Naive thymus-derived CD4-positive, alpha-beta T cell (primary cell): ENCODE measurements at regions not wholly inside any gene's neighbourhood (a gene's known extent, or its start where the extent isn't known, plus 50 kb on each side); places are given as distances from the start of the nearest gene placed in this dataset.

ENCODE experiments used
- ATAC-seq: fragments of 150-1000 bp; cut with Tn5 transposase; 2 replicates; pipeline ENCODE4 v1.10.0; 2021; ENCODE audit warnings: mild to moderate bottlenecking, moderate library complexity
- CTCF ChIA-PET: fragments of 350-600 bp; sonication (Branson Sonifier 250); formaldehyde crosslinking; loops from one replicate; lab custom pipeline; 2021; ENCODE audit warnings: antibody characterized with exemption; lab: Charles Lee
- POLR2A ChIA-PET: fragments of 350-600 bp; sonication (Branson Sonifier 250); formaldehyde crosslinking; loops from one replicate; lab custom pipeline; 2021; ENCODE audit warnings: antibody characterized with exemption, inconsistent platforms; lab: Charles Lee
- DNase-seq, 9 donors: peaks; one replicate each; pipeline versions ENCODE4 v3.0.0 to v3.0.0-alpha.2; 2020 to 2022; ENCODE audit warnings: mixed read lengths in 1 of 9
- H3K27ac ChIP-seq: one replicate; pipeline ENCODE4 v1.7.0; 2013; ENCODE audit warnings: mild to moderate bottlenecking, low read depth, low read length, moderate library complexity
- H3K27me3 ChIP-seq, 2 donors: one replicate each; pipeline ENCODE4 v1.7.0; 2013; ENCODE audit warnings: low read length in 2 of 2, mild to moderate bottlenecking in 2 of 2, moderate library complexity in 2 of 2; ENCODE audit not compliant: control insufficient read depth in 2 of 2, insufficient read depth in 2 of 2
- H3K36me3 ChIP-seq, 3 experiments: 1 replicate in 2 of 3; 2 replicates in 1 of 3; pipeline ENCODE4 v1.7.0; 2013; ENCODE audit warnings: low read length in 3 of 3, mild to moderate bottlenecking in 3 of 3, moderate library complexity in 1 of 3; ENCODE audit not compliant: insufficient read depth in 3 of 3, control insufficient read depth in 2 of 3
- H3K4me1 ChIP-seq, 2 donors: one replicate each; pipeline ENCODE4 v1.7.0; 2013; ENCODE audit warnings: low read length in 2 of 2, mild to moderate bottlenecking in 2 of 2, moderate library complexity in 1 of 2; ENCODE audit not compliant: control insufficient read depth in 2 of 2, insufficient read depth in 2 of 2
- H3K4me3 ChIP-seq: 2 replicates; pipeline ENCODE4 v1.7.0; 2013; ENCODE audit warnings: mild to moderate bottlenecking, low read length
- H3K9me3 ChIP-seq, 3 experiments: 1 replicate in 2 of 3; 2 replicates in 1 of 3; pipeline ENCODE4 v1.7.0; 2013; ENCODE audit warnings: low read length in 3 of 3; ENCODE audit not compliant: control insufficient read depth in 2 of 3
- H3K27ac Mint-ChIP-seq, 9 donors: one replicate each; pipeline ENCODE4 v1.8.0; 2020 to 2022; ENCODE audit warnings: mixed read lengths in 9 of 9, mild to moderate bottlenecking in 8 of 9, moderate library complexity in 5 of 9, inconsistent platforms in 2 of 9
- H3K27me3 Mint-ChIP-seq, 5 donors: one replicate each; pipeline ENCODE4 v1.8.0; 2021 to 2022; ENCODE audit warnings: mixed read lengths in 5 of 5, mild to moderate bottlenecking in 1 of 5
- H3K36me3 Mint-ChIP-seq, 5 donors: one replicate each; pipeline ENCODE4 v1.8.0; 2020 to 2022; ENCODE audit warnings: mixed read lengths in 5 of 5, mild to moderate bottlenecking in 3 of 5, inconsistent platforms in 1 of 5
- H3K4me1 Mint-ChIP-seq, 7 donors: one replicate each; pipeline ENCODE4 v1.8.0; 2020 to 2022; ENCODE audit warnings: mixed read lengths in 7 of 7, mild to moderate bottlenecking in 3 of 7, inconsistent platforms in 1 of 7
- H3K4me3 Mint-ChIP-seq, 10 donors: one replicate each; pipeline ENCODE4 v1.8.0; 2020 to 2022; ENCODE audit warnings: mild to moderate bottlenecking in 10 of 10, mixed read lengths in 10 of 10, moderate library complexity in 6 of 10, inconsistent platforms in 2 of 10
- H3K9me3 Mint-ChIP-seq, 11 donors: one replicate each; pipeline ENCODE4 v1.8.0; 2020 to 2022; ENCODE audit warnings: mixed read lengths in 11 of 11, mild to moderate bottlenecking in 4 of 11, inconsistent platforms in 1 of 11, moderate library complexity in 1 of 11
- intact Hi-C, 2 donors: fragments of 100-400 bp; cut with micrococcal nuclease; formaldehyde crosslinking; loops; one replicate each; pipeline ENCODE4 v1.15.1; 2023

- no peaks in the 10 kb centered on the region for H3K36me3 ChIP-seq
- ChIA-PET POLR2A (no interaction called here), CTCF (no interaction called here)
- ATAC-seq (no peak), DNase-seq (no peak)
- no peaks in the 10 kb centered on the region for H3K4me1 ChIP-seq
- no peak overlapping the region for H3K27ac Mint-ChIP-seq
- H3K4me3 Mint-ChIP-seq, result no peak overlapping the region
- H3K4me1 Mint-ChIP-seq, result no peaks in the 10 kb centered on the region
- no peak overlapping the region for H3K27ac ChIP-seq
- no peaks in the 10 kb centered on the region for H3K9me3 ChIP-seq
- no peak overlapping the region for H3K4me3 ChIP-seq
- H3K27me3 Mint-ChIP-seq, result peaks cover 12 to 52% (median 22%) of the 10 kb centered on the region in 5 donors
- intact Hi-C loops, result loop anchor here in 1 of 2 donors (2.0 kb wide), 1 partner anchor 377 kb away; no protein-coding TSS in a partner anchor
- no peaks in the 10 kb centered on the region for H3K36me3 Mint-ChIP-seq
- peaks cover 0 to 7% (median 0%) of the 10 kb centered on the region in 11 donors for H3K9me3 Mint-ChIP-seq
- no peaks in the 10 kb centered on the region for H3K27me3 ChIP-seq
Observed at GRCh38 chr20:37616110-37616425, 77.8 kb upstream of the CTNNBL1 start.

GRCh38 chr20:37615340-37616109, 78.3 kb upstream of the CTNNBL1 start:
- Mint-ChIP-seq H3K36me3 (no peaks in the 10 kb centered on the region), H3K4me1 (no peaks in the 10 kb centered on the region), H3K4me3 (no peak overlapping the region), H3K27me3 (peaks cover 9 to 49% (median 20%) of the 10 kb centered on the region in 5 donors), H3K27ac (no peak overlapping the region), H3K9me3 (peaks cover 0 to 8% (median 0%) of the 10 kb centered on the region in 11 donors)
- POLR2A ChIA-PET, result no interaction called here
- no peaks in the 10 kb centered on the region for H3K27me3 ChIP-seq
- no peak for ATAC-seq
- H3K4me1 ChIP-seq, result no peaks in the 10 kb centered on the region
- intact Hi-C loops, result loop anchor here in 1 of 2 donors (2.0 kb wide), 1 partner anchor 377 kb away; no protein-coding TSS in a partner anchor
- H3K36me3 ChIP-seq, result no peaks in the 10 kb centered on the region
- peak in 7 of 9 donors; percentile 3 to 46 (median 32) for DNase-seq
- H3K9me3 ChIP-seq, result no peaks in the 10 kb centered on the region
- H3K4me3 ChIP-seq, result no peak overlapping the region
- CTCF ChIA-PET, result interaction anchor here (0.7 kb wide), 1 partner anchor 374 kb away, joined by 3 read pairs; no protein-coding TSS in a partner anchor
- H3K27ac ChIP-seq, result no peak overlapping the region

GRCh38 chr20:37611852-37612251, 82.0 kb upstream of the CTNNBL1 start:
- no peak overlapping the region for H3K27ac ChIP-seq
- H3K36me3 ChIP-seq, result no peaks in the 10 kb centered on the region
- Mint-ChIP-seq H3K36me3 (no peaks in the 10 kb centered on the region), H3K9me3 (peaks cover 0 to 7% (median 0%) of the 10 kb centered on the region in 11 donors), H3K4me1 (no peaks in the 10 kb centered on the region), H3K27ac (no peak overlapping the region), H3K27me3 (peaks cover 2 to 39% (median 22%) of the 10 kb centered on the region in 5 donors), H3K4me3 (no peak overlapping the region)
- ChIA-PET POLR2A (no interaction called here), CTCF (no interaction called here)
- H3K4me3 ChIP-seq, result no peak overlapping the region
- H3K9me3 ChIP-seq, result no peaks in the 10 kb centered on the region
- no peak for ATAC-seq
- intact Hi-C loops, result no loop called here
- DNase-seq, result no peak
- no peaks in the 10 kb centered on the region for H3K27me3 ChIP-seq
- H3K4me1 ChIP-seq, result no peaks in the 10 kb centered on the region

- ChIA-PET POLR2A (no interaction called here), CTCF (no interaction called here)
- no peak overlapping the region for H3K27ac ChIP-seq
- no peak for DNase-seq
- H3K4me3 Mint-ChIP-seq, result no peak overlapping the region
- H3K9me3 ChIP-seq, result no peaks in the 10 kb centered on the region
- H3K36me3 ChIP-seq, result no peaks in the 10 kb centered on the region
- no peaks in the 10 kb centered on the region for H3K27me3 ChIP-seq
- H3K9me3 Mint-ChIP-seq, result peaks cover 0 to 7% (median 0%) of the 10 kb centered on the region in 11 donors
- intact Hi-C loops, result no loop called here
- no peaks in the 10 kb centered on the region for H3K4me1 Mint-ChIP-seq
- ATAC-seq, result no peak
- no peak overlapping the region for H3K4me3 ChIP-seq
- H3K27me3 Mint-ChIP-seq, result peaks cover 2 to 42% (median 22%) of the 10 kb centered on the region in 5 donors
- no peaks in the 10 kb centered on the region for H3K4me1 ChIP-seq
- H3K36me3 Mint-ChIP-seq, result no peaks in the 10 kb centered on the region
- no peak overlapping the region for H3K27ac Mint-ChIP-seq
Observed at GRCh38 chr20:37611346-37611745, 82.5 kb upstream of the CTNNBL1 start.

GRCh38 chr20:37610203-37610798, 82.6 kb upstream of the BLCAP start:
- Histone ChIP-seq H3K27ac (no peak overlapping the region), H3K4me3 (no peak overlapping the region), H3K4me1 (no peaks in the 10 kb centered on the region), H3K27me3 (no peaks in the 10 kb centered on the region), H3K9me3 (no peaks in the 10 kb centered on the region), H3K36me3 (no peaks in the 10 kb centered on the region)
- H3K36me3 Mint-ChIP-seq, result no peaks in the 10 kb centered on the region
- H3K27ac Mint-ChIP-seq, result no peak overlapping the region
- POLR2A ChIA-PET, result no interaction called here
- intact Hi-C loops, result no loop called here
- H3K27me3 Mint-ChIP-seq, result peaks cover 0 to 44% (median 22%) of the 10 kb centered on the region in 5 donors
- ATAC-seq, result no peak
- CTCF ChIA-PET, result interaction anchor here (0.6 kb wide), 1 partner anchor 279 kb away, joined by 3 read pairs; no protein-coding TSS in a partner anchor
- DNase-seq, result no peak
- peaks cover 0 to 5% (median 0%) of the 10 kb centered on the region in 11 donors for H3K9me3 Mint-ChIP-seq
- H3K4me1 Mint-ChIP-seq, result no peaks in the 10 kb centered on the region
- no peak overlapping the region for H3K4me3 Mint-ChIP-seq

GRCh38 chr20:37602634-37603033, 75.0 kb upstream of the BLCAP start:
- H3K36me3 Mint-ChIP-seq, result no peaks in the 10 kb centered on the region
- no peak overlapping the region for H3K27ac ChIP-seq
- H3K9me3 ChIP-seq, result no peaks in the 10 kb centered on the region
- intact Hi-C loops, result no loop called here
- ATAC-seq (no peak), DNase-seq (no peak)
- ChIA-PET POLR2A (no interaction called here), CTCF (no interaction called here)
- no peak overlapping the region for H3K27ac Mint-ChIP-seq
- no peak overlapping the region for H3K4me3 Mint-ChIP-seq
- no peaks in the 10 kb centered on the region for H3K4me1 ChIP-seq
- peaks cover 9 to 56% (median 40%) of the 10 kb centered on the region in 5 donors for H3K27me3 Mint-ChIP-seq
- H3K9me3 Mint-ChIP-seq, result peaks cover 0 to 2% (median 0%) of the 10 kb centered on the region in 11 donors
- no peaks in the 10 kb centered on the region for H3K36me3 ChIP-seq
- no peak overlapping the region for H3K4me3 ChIP-seq
- peaks cover 0 to 3% (median 0%) of the 10 kb centered on the region in 7 donors for H3K4me1 Mint-ChIP-seq
- peaks cover 0 to 3% of the 10 kb centered on the region in 2 donors for H3K27me3 ChIP-seq
